ENCODE measurements at regions not wholly inside any gene's neighbourhood (a gene's known extent, or its start where the extent isn't known, plus 50 kb on each side); places are given as distances from the start of the nearest gene placed in this dataset.

DNA sequence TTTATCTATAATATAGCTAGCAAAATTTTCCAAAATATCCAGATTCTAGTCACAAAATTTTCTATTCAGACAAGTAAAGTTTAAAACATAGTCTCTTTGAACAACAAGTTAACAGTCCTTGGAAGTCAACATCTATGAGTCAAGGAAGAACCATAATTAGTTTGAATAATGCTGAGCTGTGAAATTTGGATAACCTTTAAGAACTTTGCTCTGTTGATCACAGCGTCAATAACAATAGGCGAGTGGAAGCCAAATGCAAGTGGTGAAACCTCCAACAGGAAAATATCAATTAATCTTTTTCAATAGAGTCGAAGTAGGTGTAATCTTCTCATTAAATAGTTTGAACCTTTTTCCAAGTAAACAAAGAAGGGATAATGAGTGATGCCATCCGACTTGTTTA lies 466.6 kb downstream of the FOXG1 start:
- TF ChIP-seq MAFK (IDR thresholded peaks at IDR 0.05; ENCODE audit: partially characterized antibody) = peak; percentile 50
- no peak for TF ChIP-seq CTCF (IDR thresholded peaks at IDR 0.05)
- no peak for TF ChIP-seq EHMT2 (IDR thresholded peaks at IDR 0.05; ENCODE audit: low read depth)
- no peak for TF ChIP-seq POLR2A (IDR thresholded peaks at IDR 0.05; ENCODE audit: low read length)
- TF ChIP-seq RAD21 (conservative IDR thresholded peaks at IDR 0.05 in 1 of 2, IDR thresholded peaks at IDR 0.05 in 1 of 2) = no peak
- TF ChIP-seq SMC3 (IDR thresholded peaks at IDR 0.05) = no peak
- TF ChIP-seq ZNF302 (CRISPR knock-in tag; IDR thresholded peaks at IDR 0.05) = no peak
- TF ChIP-seq MAX (IDR thresholded peaks at IDR 0.05) = no peak
- no peak for TF ChIP-seq PBX3 (IDR thresholded peaks at IDR 0.05)
- TF ChIP-seq JUN (IDR thresholded peaks at IDR 0.05) = no peak
- TF ChIP-seq POLR2AphosphoS2 (conservative IDR thresholded peaks at IDR 0.05; ENCODE audit: low read length) = no peak

All from A549 (cell line).